ENCODE measurements at regions not wholly inside any gene's neighbourhood (a gene's known extent, or its start where the extent isn't known, plus 50 kb on each side); places are given as distances from the start of the nearest gene placed in this dataset.
"Not testable (repeated sequence)": the region's sequence is repeated elsewhere in the genome, so short reads cannot be mapped to it uniquely, and the experiment has no call there.

GRCh38 chr2:192555740-192556139 is 361.0 kb upstream of the TMEFF2 start:
- TF ChIP-seq, protein P1, sequence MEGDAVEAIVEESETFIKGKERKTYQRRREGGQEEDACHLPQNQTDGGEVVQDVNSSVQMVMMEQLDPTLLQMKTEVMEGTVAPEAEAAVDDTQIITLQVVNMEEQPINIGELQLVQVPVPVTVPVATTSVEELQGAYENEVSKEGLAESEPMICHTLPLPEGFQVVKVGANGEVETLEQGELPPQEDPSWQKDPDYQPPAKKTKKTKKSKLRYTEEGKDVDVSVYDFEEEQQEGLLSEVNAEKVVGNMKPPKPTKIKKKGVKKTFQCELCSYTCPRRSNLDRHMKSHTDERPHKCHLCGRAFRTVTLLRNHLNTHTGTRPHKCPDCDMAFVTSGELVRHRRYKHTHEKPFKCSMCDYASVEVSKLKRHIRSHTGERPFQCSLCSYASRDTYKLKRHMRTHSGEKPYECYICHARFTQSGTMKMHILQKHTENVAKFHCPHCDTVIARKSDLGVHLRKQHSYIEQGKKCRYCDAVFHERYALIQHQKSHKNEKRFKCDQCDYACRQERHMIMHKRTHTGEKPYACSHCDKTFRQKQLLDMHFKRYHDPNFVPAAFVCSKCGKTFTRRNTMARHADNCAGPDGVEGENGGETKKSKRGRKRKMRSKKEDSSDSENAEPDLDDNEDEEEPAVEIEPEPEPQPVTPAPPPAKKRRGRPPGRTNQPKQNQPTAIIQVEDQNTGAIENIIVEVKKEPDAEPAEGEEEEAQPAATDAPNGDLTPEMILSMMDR (IDR thresholded peaks at IDR 0.05; ENCODE audit: extremely low read depth, insufficient read depth, missing control alignments) = no peak
- DNase-seq (ENCODE audit: low spot score) = no peak
- in situ Hi-C loops (cut with MboI; ENCODE audit: low pct_unique_long_range_greater_than_20kb, low sequenced_read_pairs, unreplicated experiment) = no loop called here

GRCh38 chr2:192551760-192552159 is 357.0 kb upstream of the TMEFF2 start:
- in situ Hi-C loops (cut with MboI; ENCODE audit: low pct_unique_long_range_greater_than_20kb, low sequenced_read_pairs, unreplicated experiment) = no loop called here

GRCh38 chr2:192546565-192546964 is 351.8 kb upstream of the TMEFF2 start:
- TF ChIP-seq, protein P1 (IDR thresholded peaks at IDR 0.05; ENCODE audit: extremely low read depth, insufficient read depth, missing control alignments) = no peak
- in situ Hi-C loops (cut with MboI; ENCODE audit: low pct_unique_long_range_greater_than_20kb, low sequenced_read_pairs, unreplicated experiment) = no loop called here
- no peak for DNase-seq (ENCODE audit: low spot score)

More at GRCh38 chr2:192551760-192552159, 357.0 kb upstream of the TMEFF2 start:
- TF ChIP-seq, protein P1 (IDR thresholded peaks at IDR 0.05; ENCODE audit: extremely low read depth, insufficient read depth, missing control alignments) = no peak
- no peak for DNase-seq (ENCODE audit: low spot score)

DNA sequence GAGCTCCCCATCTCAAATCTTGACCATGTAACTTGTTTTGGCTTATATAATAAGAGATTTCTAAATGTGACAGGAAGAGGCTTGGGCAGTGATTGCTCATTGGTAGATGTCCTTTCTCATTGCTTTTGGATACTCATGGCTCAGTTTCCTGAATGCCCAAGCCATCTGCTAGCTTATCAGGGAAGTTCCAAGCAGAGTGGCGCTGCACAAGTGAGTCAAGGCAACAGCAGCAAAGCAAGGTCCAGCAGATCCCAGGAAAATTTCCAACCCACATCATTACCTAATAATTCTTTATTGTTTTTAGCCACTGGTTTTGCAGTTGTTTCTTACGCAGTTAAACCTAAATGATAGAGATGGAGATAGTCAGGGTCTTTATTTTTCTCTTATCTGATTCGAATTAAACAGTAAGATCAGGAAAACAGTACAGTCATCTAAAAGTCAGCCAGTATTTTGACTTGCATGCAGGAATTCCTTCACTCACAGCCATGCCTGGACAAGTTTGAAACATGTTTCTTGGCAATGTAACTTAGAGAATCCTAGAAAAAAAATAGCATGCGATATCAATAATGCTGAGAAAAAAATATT is 349.7 kb upstream of the TMEFF2 start:
- TF ChIP-seq, protein P1 (IDR thresholded peaks at IDR 0.05; ENCODE audit: extremely low read depth, insufficient read depth, missing control alignments) = no peak
- DNase-seq (ENCODE audit: low spot score) = no peak
- in situ Hi-C loops (cut with MboI; ENCODE audit: low pct_unique_long_range_greater_than_20kb, low sequenced_read_pairs, unreplicated experiment) = no loop called here

DNA sequence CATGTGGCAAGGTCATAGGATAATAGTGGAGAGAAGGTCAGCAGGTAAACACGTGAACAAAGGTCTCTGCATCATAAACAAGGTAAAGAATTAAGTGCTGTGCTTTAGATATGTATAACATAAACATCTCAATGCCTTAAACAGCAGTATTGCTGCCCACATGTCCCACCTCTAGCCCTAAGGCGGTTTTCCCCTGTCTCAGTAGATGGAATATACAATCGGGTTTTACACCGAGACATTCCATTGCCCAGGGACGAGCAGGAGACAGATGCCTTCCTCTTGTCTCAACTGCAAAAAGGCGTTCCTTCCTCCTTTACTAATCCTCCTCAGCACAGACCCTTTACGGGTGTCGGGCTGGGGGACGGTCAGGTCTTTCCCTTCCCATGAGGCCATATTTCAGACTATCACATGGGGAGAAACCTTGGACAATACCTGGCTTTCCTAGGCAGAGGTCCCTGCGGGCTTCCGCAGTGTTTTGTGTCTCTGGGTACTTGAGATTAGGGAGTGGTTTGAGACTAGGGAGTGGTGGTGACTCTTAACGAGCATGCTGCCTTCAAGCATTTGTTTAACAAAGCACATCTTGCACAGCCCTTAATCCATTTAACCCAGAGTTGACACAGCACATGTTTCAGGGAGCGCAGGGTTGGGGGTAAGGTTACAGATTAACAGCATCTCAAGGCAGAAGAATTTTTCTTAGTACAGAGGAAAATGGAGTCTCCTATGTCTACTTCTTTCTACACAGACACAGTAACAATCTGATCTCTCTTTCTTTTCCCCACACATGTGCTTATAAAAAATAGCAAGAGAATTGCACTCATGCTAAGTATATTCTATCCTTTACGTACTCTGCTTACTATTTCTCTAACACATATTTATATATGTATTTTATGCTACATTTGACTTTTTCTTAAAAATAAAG is 347.7 kb upstream of the TMEFF2 start:
- in situ Hi-C loops (cut with MboI; ENCODE audit: low pct_unique_long_range_greater_than_20kb, low sequenced_read_pairs, unreplicated experiment); DNase-seq (ENCODE audit: low spot score): not testable (repeated sequence)

GRCh38 chr2:192539306-192539705 is 344.6 kb upstream of the TMEFF2 start:
- in situ Hi-C loops (cut with MboI; ENCODE audit: low pct_unique_long_range_greater_than_20kb, low sequenced_read_pairs, unreplicated experiment) = no loop called here

More at GRCh38 chr2:192539306-192539705, 344.6 kb upstream of the TMEFF2 start:
- DNase-seq (ENCODE audit: low spot score) = no peak
- TF ChIP-seq, protein P1 (IDR thresholded peaks at IDR 0.05; ENCODE audit: extremely low read depth, insufficient read depth, missing control alignments) = no peak
